GM20000 (cell line): ENCODE measurements at regions not wholly inside any gene's neighbourhood (a gene's known extent, or its start where the extent isn't known, plus 50 kb on each side); places are given as distances from the start of the nearest gene placed in this dataset.
"Not testable (repeated sequence)": the region's sequence is repeated elsewhere in the genome, so short reads cannot be mapped to it uniquely, and the experiment has no call there.

Experiments
- DNase-seq: peaks from one replicate; pipeline ENCODE4 v3.0.0; 2012; ENCODE audit warnings: low spot score
- CTCF ChIP-seq: IDR thresholded peaks from 2 replicates; pipeline ENCODE4 v1.5.1; 2012; ENCODE audit warnings: mild to moderate bottlenecking, control low read depth; ENCODE audit errors: extremely low read depth, missing control alignments

GRCh38 chr4:10225096-10225495, 108.5 kb upstream of the WDR1 start:
- DNase-seq, result no peak
- TF ChIP-seq CTCF, result no peak

GRCh38 chr4:10223782-10224181, 107.2 kb upstream of the WDR1 start:
- TF ChIP-seq CTCF, result no peak
- DNase-seq, result no peak

GRCh38 chr4:10213481-10213880, 96.9 kb upstream of the WDR1 start:
- DNase-seq, result not testable (repeated sequence)

- DNase-seq, result no peak
- TF ChIP-seq CTCF, result no peak
These were observed 96.3 kb upstream of the WDR1 start for GRCh38 chr4:10212901-10213300.

GRCh38 chr4:10212400-10212799, 95.8 kb upstream of the WDR1 start:
- no peak for DNase-seq
- no peak for TF ChIP-seq CTCF

GRCh38 chr4:10207116-10207515, 90.5 kb upstream of the WDR1 start:
- no peak for TF ChIP-seq CTCF

GRCh38 chr4:10205223-10205622, 88.6 kb upstream of the WDR1 start:
- no peak for TF ChIP-seq CTCF
- no peak for DNase-seq

More at GRCh38 chr4:10207116-10207515, 90.5 kb upstream of the WDR1 start:
- DNase-seq, result no peak

- no peak for TF ChIP-seq CTCF
- no peak for DNase-seq
These were observed 87.9 kb upstream of the WDR1 start for GRCh38 chr4:10204401-10205058.
